Stimulated activated naive CD4-positive, alpha-beta T cell (primary cell): ENCODE measurements at regions not wholly inside any gene's neighbourhood (a gene's known extent, or its start where the extent isn't known, plus 50 kb on each side); places are given as distances from the start of the nearest gene placed in this dataset.

Source experiments
- DNase-seq, 6 experiments: peaks; one replicate each; lab custom pipeline; 2025; lab: John Stamatoyannopoulos, UW

GRCh38 chr10:62709200-62709599 lies 95.3 kb upstream of the ADO start:
- no peak for DNase-seq

- DNase-seq = no peak
These were observed 94.3 kb upstream of the ADO start for GRCh38 chr10:62710182-62710581.

GRCh38 chr10:62715383-62715782 lies 89.1 kb upstream of the ADO start:
- DNase-seq = no peak

DNA sequence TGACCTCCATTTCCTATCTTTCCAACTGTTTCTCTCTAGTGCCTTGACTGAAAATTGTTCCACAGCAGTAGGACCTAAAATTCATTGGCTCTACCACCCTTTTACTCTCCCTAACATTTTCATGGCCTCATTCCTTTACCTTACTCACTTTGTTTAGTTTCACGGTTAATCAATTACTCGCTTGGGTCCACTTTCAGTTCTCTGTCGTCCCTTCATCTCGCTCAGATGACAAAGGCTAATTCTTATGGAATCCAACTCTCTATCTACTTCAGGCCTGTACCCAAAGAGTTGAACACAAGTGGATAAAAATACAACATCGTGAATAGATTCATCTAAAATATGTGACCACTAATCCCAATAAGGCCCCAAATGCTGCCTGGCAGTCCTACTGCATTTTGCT lies 85.9 kb upstream of the ADO start:
- DNase-seq = no peak

DNA sequence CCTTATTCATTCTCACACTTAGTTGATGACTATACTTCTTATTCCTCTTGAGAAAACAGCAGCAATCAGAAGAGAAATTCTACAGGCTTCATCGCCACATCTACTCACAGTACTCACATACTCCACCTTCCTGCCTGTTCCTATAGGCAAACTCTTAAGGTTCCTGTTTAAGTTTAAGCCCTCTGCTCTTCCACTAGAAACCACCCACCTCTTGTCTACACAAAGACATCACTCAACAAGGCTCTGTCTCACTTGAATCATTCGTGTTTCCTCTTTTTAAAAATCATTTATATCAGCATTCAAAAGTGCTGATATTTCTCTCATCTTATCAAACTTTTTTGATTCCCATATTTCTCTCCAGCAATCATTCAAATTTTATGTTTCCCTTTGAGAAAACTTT lies 85.5 kb upstream of the ADO start:
- DNase-seq = no peak

- DNase-seq = no peak
These were observed 82.8 kb upstream of the ADO start for GRCh38 chr10:62721687-62722086.

- no peak for DNase-seq
These were observed 81.1 kb upstream of the ADO start for GRCh38 chr10:62723375-62723774.

- DNase-seq = no peak
These were observed 80.1 kb upstream of the ADO start for GRCh38 chr10:62724465-62724864.

GRCh38 chr10:62726142-62726541 lies 78.4 kb upstream of the ADO start:
- DNase-seq = no peak

DNA sequence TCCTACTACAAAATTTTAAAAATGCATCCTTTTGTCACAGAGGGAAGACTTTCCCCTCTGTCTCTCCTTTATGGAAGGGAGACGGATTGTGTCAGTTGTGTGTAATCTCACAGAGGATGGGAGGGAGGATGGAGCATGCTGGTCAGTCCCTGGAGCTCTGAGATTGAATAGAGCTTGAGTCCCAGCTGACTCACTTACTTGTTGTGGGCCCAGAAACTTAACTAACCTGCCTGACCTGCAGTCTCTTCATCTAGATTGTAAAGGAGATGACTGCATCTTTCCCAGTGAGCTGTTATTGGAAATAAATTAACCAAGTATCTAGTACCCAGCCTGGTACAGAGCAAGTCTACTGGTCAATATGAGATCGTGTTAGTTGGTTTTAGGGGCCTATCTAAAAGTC lies 77.9 kb upstream of the ADO start:
- DNase-seq = no peak

- DNase-seq = no peak
These were observed 76.6 kb upstream of the ADO start for GRCh38 chr10:62727934-62728333.

DNA sequence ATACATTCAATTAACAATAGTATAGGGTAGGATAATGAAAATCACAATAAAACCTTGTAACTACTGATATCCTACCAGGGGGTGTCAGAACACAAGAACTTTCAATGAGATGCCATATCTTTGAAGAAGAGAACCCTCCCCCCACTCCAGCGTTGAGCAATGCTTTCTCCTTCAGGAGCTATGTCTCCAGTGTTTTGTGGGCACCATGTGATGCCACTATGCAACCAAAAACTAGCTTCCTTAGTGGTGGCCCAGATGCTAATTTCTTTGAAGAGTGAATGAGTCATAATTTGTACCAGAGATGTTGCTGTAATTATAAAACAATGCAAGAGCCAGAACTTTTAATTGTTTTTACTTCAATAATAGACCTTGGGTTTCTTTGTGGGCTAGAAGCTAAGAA lies 76.0 kb upstream of the ADO start:
- no peak for DNase-seq

DNA sequence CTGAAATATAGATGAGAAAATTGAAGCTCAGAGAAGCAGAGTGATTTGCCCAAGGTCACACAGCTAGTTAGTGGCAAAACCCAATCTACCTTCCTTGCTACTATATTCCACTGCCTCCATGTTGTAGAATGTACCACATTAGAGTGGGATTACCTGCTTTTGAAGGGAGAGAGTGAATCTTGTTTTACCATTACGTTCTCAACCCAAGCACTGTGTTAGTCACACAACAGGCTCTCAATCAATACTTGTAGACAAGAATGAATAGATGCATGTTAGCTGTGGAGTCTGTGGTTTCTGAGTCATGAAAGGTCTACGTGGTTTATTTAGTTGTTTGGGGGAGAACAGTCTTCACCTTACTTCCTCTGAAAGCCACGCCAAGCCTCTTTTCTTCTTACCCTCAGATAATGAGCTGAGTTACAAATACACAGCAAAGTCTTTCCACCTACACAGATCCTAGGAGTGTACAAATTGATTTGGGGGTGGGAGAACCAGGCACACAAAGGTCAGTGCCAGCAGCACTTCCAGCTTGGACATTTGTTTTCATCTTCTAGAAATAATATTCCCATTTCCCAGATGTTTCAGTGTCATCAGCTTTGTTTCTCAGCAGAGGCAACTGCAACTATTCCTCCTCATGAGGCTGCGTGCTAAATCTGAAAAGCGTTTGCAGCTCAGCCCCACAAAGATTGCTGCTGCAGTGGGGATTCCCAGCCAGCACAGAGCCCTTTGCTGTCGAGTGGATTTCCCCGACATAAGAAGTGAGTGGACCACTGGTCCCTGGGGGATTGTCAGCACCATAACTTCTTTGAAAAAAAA lies 71.5 kb upstream of the ADO start:
- peak in 5 of 6 experiments; percentile 17 to 75 (median 69) for DNase-seq

DNA sequence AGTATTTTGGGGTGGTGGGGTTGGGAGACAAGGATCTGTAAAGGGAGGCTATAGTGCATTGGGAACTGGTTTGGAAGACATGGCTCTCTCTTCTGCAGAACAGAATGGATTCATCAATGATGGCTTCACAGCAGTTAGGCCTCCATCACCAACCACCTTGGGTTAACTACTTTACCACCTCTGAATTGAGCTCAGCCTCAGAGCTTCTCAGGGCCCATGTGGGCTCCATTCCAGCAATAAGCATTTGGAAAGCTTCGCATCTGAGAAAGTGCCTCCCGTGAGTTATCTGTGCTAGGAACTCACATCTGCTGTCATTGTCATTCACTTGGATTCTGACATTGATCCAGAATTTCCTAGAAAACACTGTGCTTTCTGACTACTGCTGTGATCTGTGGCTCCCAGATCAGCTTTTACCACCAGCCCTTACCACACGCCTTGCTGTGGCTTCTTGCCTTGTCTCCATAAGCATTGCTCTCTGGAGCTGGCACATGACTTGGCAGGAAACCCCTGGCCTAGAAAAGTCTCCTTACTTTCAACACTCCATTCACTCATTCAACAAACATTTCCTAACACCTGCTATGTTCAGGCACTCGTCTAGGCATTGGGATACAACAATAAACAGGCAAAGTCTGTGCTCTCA lies 70.7 kb upstream of the ADO start:
- DNase-seq = no peak

GRCh38 chr10:62734781-62735463 lies 69.6 kb upstream of the ADO start:
- no peak for DNase-seq

GRCh38 chr10:62735464-62736167 lies 68.9 kb upstream of the ADO start:
- DNase-seq = no peak

DNA sequence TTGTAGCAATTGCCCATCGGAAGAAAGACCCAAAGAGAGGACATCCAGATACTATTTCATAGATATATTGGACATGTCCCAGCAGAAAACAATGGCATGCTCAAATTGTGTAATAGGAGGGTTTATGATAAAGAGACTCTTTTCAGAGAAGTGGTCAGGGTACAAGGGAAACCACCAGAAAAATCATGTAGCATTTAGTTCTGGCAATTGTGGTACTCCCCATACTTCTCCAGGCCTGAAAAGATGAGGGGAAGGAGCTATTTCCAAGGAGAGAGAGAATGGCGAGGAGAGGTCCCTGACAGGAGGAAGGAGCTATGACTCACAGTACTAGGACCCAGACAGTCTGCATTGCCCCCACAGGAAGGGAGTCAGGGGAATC lies 68.4 kb upstream of the ADO start:
- DNase-seq = no peak

DNA sequence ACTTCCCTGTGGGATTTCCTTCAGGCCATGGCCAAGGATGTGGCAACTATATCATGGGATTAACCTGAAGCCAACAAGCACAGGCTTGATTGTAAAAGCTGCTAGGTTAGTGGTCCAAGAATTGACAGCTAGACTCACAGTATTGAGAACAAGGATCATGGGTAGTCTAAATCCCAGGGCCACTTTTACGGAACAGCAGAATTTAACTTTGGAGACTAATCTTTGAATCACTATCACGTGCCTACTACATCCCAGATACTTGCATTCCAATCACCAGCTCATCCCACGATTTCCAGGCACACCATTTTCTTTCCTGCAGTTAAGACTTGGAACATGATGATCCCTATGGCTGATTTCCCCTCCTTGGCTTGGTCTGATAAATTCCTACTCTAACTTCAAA lies 65.6 kb upstream of the ADO start:
- DNase-seq = no peak

DNA sequence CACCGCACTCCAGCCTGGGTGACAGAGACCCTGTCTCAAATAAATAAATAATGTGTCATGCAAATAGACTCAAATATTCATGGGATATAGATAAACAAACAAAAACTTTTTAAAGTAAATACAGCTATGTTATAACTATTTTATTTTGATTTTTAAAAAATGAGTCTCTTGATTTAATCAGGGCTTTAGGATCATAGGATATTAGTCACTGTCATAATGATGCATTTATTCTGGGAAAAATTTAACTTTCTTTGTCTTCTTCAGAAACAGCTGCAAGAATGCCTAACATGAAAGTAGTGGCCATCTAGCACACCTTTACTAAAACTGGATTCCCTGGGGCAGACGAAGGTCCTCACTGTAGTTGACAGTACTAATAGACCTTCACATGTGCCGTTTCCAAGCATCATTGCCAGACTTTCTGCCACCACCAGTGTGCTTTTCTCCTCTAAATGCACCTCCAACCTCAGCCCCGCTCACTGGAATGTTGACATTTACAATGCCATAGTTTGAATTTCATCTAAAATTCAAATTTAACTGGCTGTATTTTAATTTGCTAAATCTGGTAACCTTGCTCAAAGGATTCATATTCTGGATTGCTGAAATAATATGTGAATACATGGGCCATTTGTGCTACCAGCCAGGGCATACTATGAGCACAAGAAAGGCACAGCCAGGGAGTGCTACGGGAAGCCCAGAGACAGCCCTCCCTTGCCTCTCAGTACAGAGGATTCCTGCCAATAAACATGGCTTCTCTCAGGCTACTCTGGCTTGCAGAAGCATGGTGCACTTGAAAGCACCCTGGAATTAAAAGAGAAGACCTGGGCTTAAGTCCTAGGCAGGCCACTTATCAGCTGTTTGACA lies 63.4 kb upstream of the ADO start:
- no peak for DNase-seq

DNA sequence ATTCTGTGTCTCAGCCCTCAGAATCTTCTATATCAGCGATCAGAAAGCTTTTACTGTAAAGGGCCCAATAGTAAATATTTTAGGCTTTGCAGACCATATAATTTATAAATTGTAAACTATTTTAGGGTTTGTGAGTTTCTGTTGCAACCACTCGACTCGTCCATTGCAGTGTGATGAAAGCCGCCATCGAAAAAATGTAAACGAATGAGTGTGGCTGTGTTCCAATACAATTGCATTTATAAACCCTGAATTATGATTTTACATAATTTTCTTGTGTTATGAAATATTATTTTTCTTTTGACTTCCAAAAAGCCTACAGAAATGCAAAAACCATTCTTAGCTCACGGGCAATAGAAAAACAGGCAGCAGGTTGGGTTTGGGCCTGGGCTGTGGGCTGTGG lies 62.5 kb upstream of the ADO start:
- no peak for DNase-seq

GRCh38 chr10:62742536-62743061 lies 61.9 kb upstream of the ADO start:
- no peak for DNase-seq
